ENCODE measurements at regions not wholly inside any gene's neighbourhood (a gene's known extent, or its start where the extent isn't known, plus 50 kb on each side); places are given as distances from the start of the nearest gene placed in this dataset.
"Not testable (repeated sequence)": the region's sequence is repeated elsewhere in the genome, so short reads cannot be mapped to it uniquely, and the experiment has no call there.

GRCh38 chr1:143718021-143718420 is 253.8 kb downstream of the FAM72C start:
- ATAC-seq (ENCODE audit: low read depth) (no peak), DNase-seq (ENCODE audit: low spot score) (no peak)
- TF ChIP-seq CTCF (IDR thresholded peaks at IDR 0.05; ENCODE audit: poor library complexity, severe bottlenecking) = no peak
- H3K36me3 ChIP-seq (ENCODE audit: low read depth) = no peaks in the 10 kb centered on the region
- peaks cover 55% of the 10 kb centered on the region for H3K27me3 ChIP-seq (ENCODE audit: insufficient read depth, poor library complexity, severe bottlenecking)
- no peak overlapping the region for H3K27ac ChIP-seq (ENCODE audit: poor library complexity, severe bottlenecking)
- H3K4me3 ChIP-seq (ENCODE audit: severe bottlenecking) = no peak overlapping the region
- H3K9me3 ChIP-seq (ENCODE audit: severe bottlenecking) = no peaks in the 10 kb centered on the region
- H3K4me1 ChIP-seq (ENCODE audit: insufficient read depth, poor library complexity, severe bottlenecking) = no peaks in the 10 kb centered on the region

GRCh38 chr1:143717434-143717833 is 254.4 kb downstream of the FAM72C start:
- Histone ChIP-seq H3K27me3 (ENCODE audit: insufficient read depth, poor library complexity, severe bottlenecking) (peaks cover 54% of the 10 kb centered on the region), H3K27ac (ENCODE audit: poor library complexity, severe bottlenecking) (no peak overlapping the region), H3K9me3 (ENCODE audit: severe bottlenecking) (no peaks in the 10 kb centered on the region), H3K36me3 (ENCODE audit: low read depth) (no peaks in the 10 kb centered on the region), H3K4me3 (ENCODE audit: severe bottlenecking) (no peak overlapping the region), H3K4me1 (ENCODE audit: insufficient read depth, poor library complexity, severe bottlenecking) (no peaks in the 10 kb centered on the region)
- 0 out of 3 replicates have a peak, but pooled peaks have one; percentile 23 for ATAC-seq (ENCODE audit: low read depth)
- no peak for DNase-seq (ENCODE audit: low spot score)
- no peak for TF ChIP-seq CTCF (IDR thresholded peaks at IDR 0.05; ENCODE audit: poor library complexity, severe bottlenecking)

- not testable (repeated sequence) for H3K4me1 ChIP-seq (ENCODE audit: insufficient read depth, poor library complexity, severe bottlenecking); H3K36me3 ChIP-seq (ENCODE audit: low read depth); H3K27ac ChIP-seq (ENCODE audit: poor library complexity, severe bottlenecking); DNase-seq (ENCODE audit: low spot score); H3K9me3 ChIP-seq (ENCODE audit: severe bottlenecking); H3K4me3 ChIP-seq (ENCODE audit: severe bottlenecking); ATAC-seq (ENCODE audit: low read depth)
- peaks cover 32% of the 10 kb centered on the region for H3K27me3 ChIP-seq (ENCODE audit: insufficient read depth, poor library complexity, severe bottlenecking)
Observed at GRCh38 chr1:143714913-143715312, 256.9 kb downstream of the FAM72C start.

- H3K9me3 ChIP-seq (ENCODE audit: severe bottlenecking); H3K36me3 ChIP-seq (ENCODE audit: low read depth); H3K4me3 ChIP-seq (ENCODE audit: severe bottlenecking); H3K27ac ChIP-seq (ENCODE audit: poor library complexity, severe bottlenecking); H3K27me3 ChIP-seq (ENCODE audit: insufficient read depth, poor library complexity, severe bottlenecking); H3K4me1 ChIP-seq (ENCODE audit: insufficient read depth, poor library complexity, severe bottlenecking); DNase-seq (ENCODE audit: low spot score): not testable (repeated sequence)
- TF ChIP-seq CTCF (IDR thresholded peaks at IDR 0.05; ENCODE audit: poor library complexity, severe bottlenecking) = peak; percentile 55
- peak; percentile 70 for ATAC-seq (ENCODE audit: low read depth)
Observed at GRCh38 chr1:143709606-143710259, 262.1 kb downstream of the FAM72C start.

GRCh38 chr1:143702739-143703138 is 269.0 kb downstream of the FAM72C start:
- DNase-seq (ENCODE audit: low spot score); ATAC-seq (ENCODE audit: low read depth); H3K4me3 ChIP-seq (ENCODE audit: severe bottlenecking); H3K27ac ChIP-seq (ENCODE audit: poor library complexity, severe bottlenecking); H3K36me3 ChIP-seq (ENCODE audit: low read depth); H3K9me3 ChIP-seq (ENCODE audit: severe bottlenecking); H3K4me1 ChIP-seq (ENCODE audit: insufficient read depth, poor library complexity, severe bottlenecking): not testable (repeated sequence)
- H3K27me3 ChIP-seq (ENCODE audit: insufficient read depth, poor library complexity, severe bottlenecking) = peaks cover 37% of the 10 kb centered on the region

- H3K36me3 ChIP-seq (ENCODE audit: low read depth) = no peaks in the 10 kb centered on the region
- H3K4me3 ChIP-seq (ENCODE audit: severe bottlenecking) = no peak overlapping the region
- no peak for ATAC-seq (ENCODE audit: low read depth)
- H3K27ac ChIP-seq (ENCODE audit: poor library complexity, severe bottlenecking) = no peak overlapping the region
- TF ChIP-seq CTCF (IDR thresholded peaks at IDR 0.05; ENCODE audit: poor library complexity, severe bottlenecking) = no peak
- DNase-seq (ENCODE audit: low spot score) = no peak
- H3K4me1 ChIP-seq (ENCODE audit: insufficient read depth, poor library complexity, severe bottlenecking) = no peaks in the 10 kb centered on the region
- no peaks in the 10 kb centered on the region for H3K9me3 ChIP-seq (ENCODE audit: severe bottlenecking)
- H3K27me3 ChIP-seq (ENCODE audit: insufficient read depth, poor library complexity, severe bottlenecking) = peaks cover 59% of the 10 kb centered on the region
Observed at GRCh38 chr1:143699731-143700130, 272.1 kb downstream of the FAM72C start.

Data from RWPE2 (cell line).